ENCODE measurements at regions not wholly inside any gene's neighbourhood (a gene's known extent, or its start where the extent isn't known, plus 50 kb on each side); places are given as distances from the start of the nearest gene placed in this dataset.

DNA sequence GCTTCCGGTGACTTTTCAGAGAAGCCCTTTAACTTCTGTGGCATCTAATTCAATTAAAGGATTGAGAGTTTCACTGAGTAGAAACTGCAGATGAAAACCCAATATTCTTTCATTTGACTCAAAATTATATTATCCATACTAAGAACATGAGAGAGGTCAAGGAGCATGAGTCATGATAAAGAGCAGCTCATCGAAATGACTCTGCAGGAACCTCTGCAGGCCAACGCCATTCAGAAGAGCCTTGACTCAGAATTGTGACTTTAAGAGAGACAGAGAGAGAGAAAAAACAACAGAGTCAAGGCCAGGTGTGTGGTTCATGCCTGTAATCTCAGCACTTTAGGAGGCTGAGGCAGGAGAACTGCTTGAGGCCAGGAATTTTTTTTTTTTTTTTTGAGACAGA lies 417.2 kb upstream of the XYLT1 start:
- TF ChIP-seq, protein P1, sequence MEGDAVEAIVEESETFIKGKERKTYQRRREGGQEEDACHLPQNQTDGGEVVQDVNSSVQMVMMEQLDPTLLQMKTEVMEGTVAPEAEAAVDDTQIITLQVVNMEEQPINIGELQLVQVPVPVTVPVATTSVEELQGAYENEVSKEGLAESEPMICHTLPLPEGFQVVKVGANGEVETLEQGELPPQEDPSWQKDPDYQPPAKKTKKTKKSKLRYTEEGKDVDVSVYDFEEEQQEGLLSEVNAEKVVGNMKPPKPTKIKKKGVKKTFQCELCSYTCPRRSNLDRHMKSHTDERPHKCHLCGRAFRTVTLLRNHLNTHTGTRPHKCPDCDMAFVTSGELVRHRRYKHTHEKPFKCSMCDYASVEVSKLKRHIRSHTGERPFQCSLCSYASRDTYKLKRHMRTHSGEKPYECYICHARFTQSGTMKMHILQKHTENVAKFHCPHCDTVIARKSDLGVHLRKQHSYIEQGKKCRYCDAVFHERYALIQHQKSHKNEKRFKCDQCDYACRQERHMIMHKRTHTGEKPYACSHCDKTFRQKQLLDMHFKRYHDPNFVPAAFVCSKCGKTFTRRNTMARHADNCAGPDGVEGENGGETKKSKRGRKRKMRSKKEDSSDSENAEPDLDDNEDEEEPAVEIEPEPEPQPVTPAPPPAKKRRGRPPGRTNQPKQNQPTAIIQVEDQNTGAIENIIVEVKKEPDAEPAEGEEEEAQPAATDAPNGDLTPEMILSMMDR (tag by site-specific recombination; IDR thresholded peaks at IDR 0.05), result no peak
- TF ChIP-seq ZNF114 (tag by site-specific recombination; IDR thresholded peaks at IDR 0.05) (no peak), ZNF426 (tag by site-specific recombination; IDR thresholded peaks at IDR 0.05) (no peak), ZNF292 (tag by site-specific recombination; IDR thresholded peaks at IDR 0.05; ENCODE audit: borderline replicate concordance, low read depth) (no peak)
